ENCODE measurements at regions not wholly inside any gene's neighbourhood (a gene's known extent, or its start where the extent isn't known, plus 50 kb on each side); places are given as distances from the start of the nearest gene placed in this dataset.

DNA sequence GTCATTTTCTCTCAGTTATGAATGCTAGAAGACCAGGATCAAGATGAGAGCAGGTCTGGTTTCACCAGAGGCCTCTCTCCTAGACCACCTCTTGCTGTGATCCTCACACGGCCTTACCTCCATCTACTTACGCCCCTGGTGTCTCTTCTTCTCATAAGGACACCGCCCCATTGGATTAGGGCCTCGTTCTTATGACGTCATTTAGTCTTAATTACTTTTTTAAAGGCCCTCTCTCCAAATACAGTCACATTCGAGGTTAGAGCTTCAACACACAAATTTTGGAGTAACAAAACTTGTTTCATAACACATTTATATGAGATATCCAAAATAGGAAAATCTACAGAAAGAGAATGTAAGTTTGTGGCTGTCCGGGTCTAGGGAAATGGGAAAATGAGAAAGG is 391.0 kb upstream of the PITX2 start:
- TF ChIP-seq, protein P1, sequence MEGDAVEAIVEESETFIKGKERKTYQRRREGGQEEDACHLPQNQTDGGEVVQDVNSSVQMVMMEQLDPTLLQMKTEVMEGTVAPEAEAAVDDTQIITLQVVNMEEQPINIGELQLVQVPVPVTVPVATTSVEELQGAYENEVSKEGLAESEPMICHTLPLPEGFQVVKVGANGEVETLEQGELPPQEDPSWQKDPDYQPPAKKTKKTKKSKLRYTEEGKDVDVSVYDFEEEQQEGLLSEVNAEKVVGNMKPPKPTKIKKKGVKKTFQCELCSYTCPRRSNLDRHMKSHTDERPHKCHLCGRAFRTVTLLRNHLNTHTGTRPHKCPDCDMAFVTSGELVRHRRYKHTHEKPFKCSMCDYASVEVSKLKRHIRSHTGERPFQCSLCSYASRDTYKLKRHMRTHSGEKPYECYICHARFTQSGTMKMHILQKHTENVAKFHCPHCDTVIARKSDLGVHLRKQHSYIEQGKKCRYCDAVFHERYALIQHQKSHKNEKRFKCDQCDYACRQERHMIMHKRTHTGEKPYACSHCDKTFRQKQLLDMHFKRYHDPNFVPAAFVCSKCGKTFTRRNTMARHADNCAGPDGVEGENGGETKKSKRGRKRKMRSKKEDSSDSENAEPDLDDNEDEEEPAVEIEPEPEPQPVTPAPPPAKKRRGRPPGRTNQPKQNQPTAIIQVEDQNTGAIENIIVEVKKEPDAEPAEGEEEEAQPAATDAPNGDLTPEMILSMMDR (IDR thresholded peaks at IDR 0.05) = no peak
- TF ChIP-seq SMC3 (IDR thresholded peaks at IDR 0.05) (no peak), EP300 (IDR thresholded peaks at IDR 0.05) (no peak), SREBF2 (IDR thresholded peaks at IDR 0.05) (no peak), BHLHE40 (IDR thresholded peaks at IDR 0.05; ENCODE audit: low read depth, low read length) (no peak), JUNB (IDR thresholded peaks at IDR 0.05) (no peak)
